AG04450 (cell line): ENCODE measurements at regions not wholly inside any gene's neighbourhood (a gene's known extent, or its start where the extent isn't known, plus 50 kb on each side); places are given as distances from the start of the nearest gene placed in this dataset.

ENCODE experiments used
- CTCF ChIA-PET: fragments of 300-600, 350-600 bp; formaldehyde crosslinking; extraction: SDS; loops from one replicate; lab custom pipeline; 2022; ENCODE audit warnings: antibody characterized with exemption, inconsistent platforms; lab: Charles Lee
- POLR2A ChIA-PET: fragments of 350-600 bp; formaldehyde crosslinking; extraction: SDS; loops from one replicate; lab custom pipeline; 2021; ENCODE audit warnings: antibody characterized with exemption, inconsistent platforms; lab: Yijun Ruan, JAX
- DNase-seq: peaks from one replicate; pipeline ENCODE4 v3.0.0-alpha.2; 2011; ENCODE audit warnings: low read depth, low spot score
- H3K27ac ChIP-seq: one replicate; pipeline ENCODE4 v1.5.1; 2012; ENCODE audit warnings: low read depth, low read length, control low read depth
- H3K27me3 ChIP-seq: one replicate; pipeline ENCODE4 v1.6.0; 2012; ENCODE audit warnings: low read length; ENCODE audit not compliant: control insufficient read depth, insufficient read depth
- H3K4me3 ChIP-seq: 2 replicates; pipeline ENCODE4 v1.5.1; 2011; ENCODE audit warnings: mild to moderate bottlenecking, low read depth, low read length, control low read depth
- H3K9me3 ChIP-seq: 2 replicates; pipeline ENCODE4 v1.5.1; 2012; ENCODE audit warnings: low read length; ENCODE audit not compliant: control insufficient read depth, insufficient read depth
- CTCF ChIP-seq: IDR thresholded peaks from 2 replicates; pipeline ENCODE4 v1.5.1; 2011; ENCODE audit warnings: low read depth, low read length, control low read depth, inconsistent platforms

DNA sequence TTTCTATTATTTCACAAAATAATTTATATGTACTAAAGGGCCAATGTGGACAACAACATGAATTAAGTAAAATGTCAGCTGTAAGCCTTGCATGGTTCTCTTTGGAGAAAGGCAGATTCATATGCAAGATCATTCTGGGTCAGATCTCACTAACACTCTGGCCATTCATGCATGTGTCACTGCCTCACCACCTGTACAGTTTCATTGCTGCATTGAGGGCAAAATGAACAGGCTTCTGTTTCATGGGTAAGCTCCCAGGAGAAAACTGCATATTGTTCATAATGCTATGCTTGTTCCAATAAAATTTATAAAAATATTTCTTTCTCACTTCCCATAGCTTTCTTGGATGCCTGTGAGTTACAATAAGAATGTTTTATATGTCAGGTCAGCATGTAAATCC is 275.2 kb downstream of the ZNF248 start:
- DNase-seq: no peak
- CTCF ChIA-PET: no interaction called here
- peaks cover 17% of the 10 kb centered on the region for H3K9me3 ChIP-seq

DNA sequence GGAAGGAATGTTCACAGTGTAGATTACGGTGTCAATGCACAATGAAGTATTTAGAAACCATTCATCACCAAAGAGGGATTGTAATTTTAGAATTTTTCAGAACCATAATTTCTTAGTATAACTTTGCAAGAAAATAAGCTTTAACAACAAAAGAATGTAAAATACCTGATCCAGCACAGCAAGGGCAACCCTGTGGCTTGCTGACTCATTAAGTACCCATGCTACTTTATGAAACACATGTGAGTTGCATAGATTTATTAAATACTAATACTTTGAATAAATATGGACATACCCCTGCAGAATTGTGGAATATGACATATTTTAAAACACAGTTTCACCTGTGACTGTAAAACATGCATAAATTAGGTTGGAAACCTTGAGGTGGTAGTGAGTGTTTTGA is 281.3 kb downstream of the ZNF248 start:
- Histone ChIP-seq H3K4me3 (no peak overlapping the region), H3K27me3 (no peaks in the 10 kb centered on the region), H3K9me3 (peaks cover 26% of the 10 kb centered on the region), H3K27ac (no peak overlapping the region)
- no peak for DNase-seq
- ChIA-PET CTCF (no interaction called here), POLR2A (no interaction called here)
- TF ChIP-seq CTCF: no peak

More for the DNA sequence above, 275.2 kb downstream of the ZNF248 start:
- H3K27ac ChIP-seq: no peak overlapping the region
- no peak for TF ChIP-seq CTCF
- H3K4me3 ChIP-seq: no peak overlapping the region
- no peaks in the 10 kb centered on the region for H3K27me3 ChIP-seq
- POLR2A ChIA-PET: no interaction called here

DNA sequence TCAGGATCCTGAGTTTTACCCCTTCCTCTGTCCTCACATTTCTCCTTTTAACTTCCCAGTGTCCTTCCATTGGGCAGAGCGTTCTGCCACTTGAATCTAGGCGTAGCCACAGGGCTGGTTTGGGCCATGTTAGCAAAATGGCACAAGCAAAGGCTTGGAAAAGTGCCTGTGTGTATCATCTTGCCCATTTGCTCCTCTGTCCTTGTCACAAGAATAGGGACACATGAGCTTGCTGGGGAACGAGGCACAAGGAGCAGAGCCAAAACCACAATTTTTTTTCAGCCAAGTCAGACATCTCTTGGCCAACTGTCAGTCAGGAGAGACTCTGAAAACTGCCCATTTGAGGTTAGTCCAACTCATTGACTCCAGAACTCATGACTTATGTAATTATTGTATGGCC is 285.2 kb downstream of the ZNF248 start:
- no peak for DNase-seq
- Histone ChIP-seq H3K4me3 (no peak overlapping the region), H3K27me3 (no peaks in the 10 kb centered on the region), H3K9me3 (peaks cover 26% of the 10 kb centered on the region), H3K27ac (no peak overlapping the region)
- TF ChIP-seq CTCF: no peak
- CTCF ChIA-PET: no interaction called here
- POLR2A ChIA-PET: no interaction called here

GRCh38 chr10:37566332-37566731 is 291.1 kb downstream of the ZNF248 start:
- H3K27ac ChIP-seq: no peak overlapping the region
- TF ChIP-seq CTCF: no peak
- ChIA-PET CTCF (no interaction called here), POLR2A (no interaction called here)
- no peak for DNase-seq
- peaks cover 16% of the 10 kb centered on the region; the same call in 1 of the 2 replicates for H3K9me3 ChIP-seq
- no peaks in the 10 kb centered on the region for H3K27me3 ChIP-seq
- no peak overlapping the region for H3K4me3 ChIP-seq

- DNase-seq: no peak
- no peak for TF ChIP-seq CTCF
- ChIA-PET POLR2A (no interaction called here), CTCF (no interaction called here)
- Histone ChIP-seq H3K27ac (no peak overlapping the region), H3K27me3 (no peaks in the 10 kb centered on the region), H3K4me3 (no peak overlapping the region), H3K9me3 (peaks cover 6% of the 10 kb centered on the region; the same call in 1 of the 2 replicates)
Observed at GRCh38 chr10:37563715-37564108, 293.7 kb downstream of the ZNF248 start.
